IMR-90 (cell line): ENCODE measurements at regions not wholly inside any gene's neighbourhood (a gene's known extent, or its start where the extent isn't known, plus 50 kb on each side); places are given as distances from the start of the nearest gene placed in this dataset.

Experiments used
- BHLHE40 ChIP-seq: fragments of 150-350 bp; IDR thresholded peaks from 2 replicates; pipeline ENCODE4 v1.6.1; 2016; ENCODE audit warnings: mild to moderate bottlenecking, low read depth, low read length
- CEBPB ChIP-seq: IDR thresholded peaks from 2 replicates; pipeline ENCODE4 v1.6.1; 2012; ENCODE audit warnings: low read depth, low read length, improper control_type of control experiment
- CTCF ChIP-seq: conservative IDR thresholded peaks from 2 replicates; pipeline ENCODE4 v1.5.1; 2012; ENCODE audit warnings: mild to moderate bottlenecking, low read depth, low read length, improper control_type of control experiment
- ELK1 ChIP-seq: fragments of 150-350 bp; IDR thresholded peaks from 2 replicates; pipeline ENCODE4 v1.6.1; 2016; ENCODE audit warnings: low read depth, mild to moderate bottlenecking, low read length, moderate library complexity, borderline replicate concordance
- MAFK ChIP-seq: IDR thresholded peaks from 2 replicates; pipeline ENCODE4 v1.6.1; 2012; ENCODE audit warnings: low read depth, low read length, improper control_type of control experiment
- MXI1 ChIP-seq: IDR thresholded peaks from 2 replicates; pipeline ENCODE4 v1.6.1; 2012; ENCODE audit warnings: low read depth, mild to moderate bottlenecking, low read length, moderate library complexity, borderline replicate concordance
- NFE2L2 ChIP-seq: fragments of 150-350 bp; IDR thresholded peaks from 2 replicates; pipeline ENCODE4 v1.6.1; 2016; ENCODE audit warnings: low read depth, mild to moderate bottlenecking, low read length
- POLR2A ChIP-seq: IDR thresholded peaks from 2 replicates; pipeline ENCODE4 v1.6.1; 2012; ENCODE audit warnings: mild to moderate bottlenecking, low read depth, low read length
- USF2 ChIP-seq: fragments of 150-350 bp; IDR thresholded peaks from 2 replicates; pipeline ENCODE4 v1.6.1; 2017; ENCODE audit warnings: mild to moderate bottlenecking, antibody characterized with exemption, low read length, low read depth

GRCh38 chr4:3612281-3612680, 80.1 kb upstream of the LRPAP1 start:
- TF ChIP-seq CTCF (no peak), NFE2L2 (no peak), USF2 (no peak), POLR2A (no peak), CEBPB (no peak), MXI1 (no peak), BHLHE40 (no peak), MAFK (no peak), ELK1 (no peak)
